Adrenal gland (tissue), 5 donors: ENCODE measurements at regions not wholly inside any gene's neighbourhood (a gene's known extent, or its start where the extent isn't known, plus 50 kb on each side); places are given as distances from the start of the nearest gene placed in this dataset.

Source experiments
- CTCF ChIP-seq, 6 experiments: fragments of 450-650 bp in 4 of 6; fragments of 200-600 bp in 2 of 6; sonication (generic) in 1 of 6; IDR thresholded peaks; 1 replicate in 5 of 6; 2 replicates in 1 of 6; pipeline versions ENCODE4 v1.5.1 to v1.8.0; 2016 to 2021; ENCODE audit warnings: antibody characterized with exemption in 6 of 6, mild to moderate bottlenecking in 2 of 6, moderate library complexity in 1 of 6
- POLR2A ChIP-seq, 2 donors: fragments of 450-650 bp; IDR thresholded peaks; one replicate each; pipeline ENCODE4 v1.6.1; 2017; ENCODE audit warnings: antibody characterized with exemption in 2 of 2, mild to moderate bottlenecking in 2 of 2, moderate library complexity in 1 of 2
- donor health status: DM: no; HTN: no; CAD: no.

- TF ChIP-seq CTCF (IDR thresholded peaks at IDR 0.05): no peak
- TF ChIP-seq POLR2A (IDR thresholded peaks at IDR 0.05): no peak
Measured at GRCh38 chr11:112584672-112585071, 324.0 kb upstream of the PLET1 start.
